ENCODE measurements at regions not wholly inside any gene's neighbourhood (a gene's known extent, or its start where the extent isn't known, plus 50 kb on each side); places are given as distances from the start of the nearest gene placed in this dataset.

- ChIA-PET POLR2A (no interaction called here), CTCF (ENCODE audit: low intra/inter-chr PET ratio, low total read pairs) (no interaction called here)
- Histone ChIP-seq H3K27ac (ENCODE audit: extremely low read length, insufficient read depth, low read length) (no peak overlapping the region), H4K20me1 (ENCODE audit: insufficient read depth, low read length) (no peaks in the 10 kb centered on the region), H2AFZ (ENCODE audit: low read length) (no peak overlapping the region), H3K4me1 (ENCODE audit: insufficient read depth, low read length) (peaks cover 15% of the 10 kb centered on the region), H3K4me2 (ENCODE audit: low read depth, low read length) (no peak overlapping the region), H3K27me3 (ENCODE audit: control insufficient read depth in 1 of 2, insufficient read depth in 2 of 2, low read length in 2 of 2) (peaks cover 0 to 7% of the 10 kb centered on the region in 2 experiments; a peak in 2 of 5 replicates), H3K9me3 (ENCODE audit: low read length) (peaks cover 12% of the 10 kb centered on the region), H3K79me2 (ENCODE audit: insufficient read depth, low read length) (no peaks in the 10 kb centered on the region), H3K4me3 (replicated peaks in 1 of 3; ENCODE audit: insufficient read depth in 1 of 3, low read depth in 2 of 3, low read length in 3 of 3) (no peak overlapping the region), H3K36me3 (replicated peaks in 1 of 2; ENCODE audit: control insufficient read depth in 1 of 2, insufficient read depth in 2 of 2, low read length in 2 of 2) (no peaks in the 10 kb centered on the region), H3K9ac (ENCODE audit: insufficient read depth, low read depth, low read length) (no peak overlapping the region)
- TF ChIP-seq PHF20 (CRISPR knock-in tag; IDR thresholded peaks at IDR 0.05): no peak
- TF ChIP-seq, protein P1, sequence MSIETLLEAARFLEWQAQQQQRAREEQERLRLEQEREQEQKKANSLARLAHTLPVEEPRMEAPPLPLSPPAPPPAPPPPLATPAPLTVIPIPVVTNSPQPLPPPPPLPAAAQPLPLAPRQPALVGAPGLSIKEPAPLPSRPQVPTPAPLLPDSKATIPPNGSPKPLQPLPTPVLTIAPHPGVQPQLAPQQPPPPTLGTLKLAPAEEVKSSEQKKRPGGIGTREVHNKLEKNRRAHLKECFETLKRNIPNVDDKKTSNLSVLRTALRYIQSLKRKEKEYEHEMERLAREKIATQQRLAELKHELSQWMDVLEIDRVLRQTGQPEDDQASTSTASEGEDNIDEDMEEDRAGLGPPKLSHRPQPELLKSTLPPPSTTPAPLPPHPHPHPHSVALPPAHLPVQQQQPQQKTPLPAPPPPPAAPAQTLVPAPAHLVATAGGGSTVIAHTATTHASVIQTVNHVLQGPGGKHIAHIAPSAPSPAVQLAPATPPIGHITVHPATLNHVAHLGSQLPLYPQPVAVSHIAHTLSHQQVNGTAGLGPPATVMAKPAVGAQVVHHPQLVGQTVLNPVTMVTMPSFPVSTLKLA (IDR thresholded peaks at IDR 0.05): peak; percentile 79
- 35% methylated on average over 3 of the region's 3 CpGs for WGBS (ENCODE audit: low lambda C conversion rate)
- no TSS peak for BruUV-seq (replicated peaks)
- FAIRE-seq: no peak
- intact Hi-C loops (cut with micrococcal nuclease; ENCODE audit: unreplicated experiment) (no loop called here), in situ Hi-C loops (cut with HindIII; ENCODE audit: extremely low pct_ligation_motif_present, low pct_unique_long_range_greater_than_20kb) (no loop called here)
- DNase-seq (ENCODE audit: low spot score): no peak
- ATAC-seq: no peak
Observed at GRCh38 chr4:38195486-38195885, 235.3 kb downstream of the PTTG2 start.

DNA sequence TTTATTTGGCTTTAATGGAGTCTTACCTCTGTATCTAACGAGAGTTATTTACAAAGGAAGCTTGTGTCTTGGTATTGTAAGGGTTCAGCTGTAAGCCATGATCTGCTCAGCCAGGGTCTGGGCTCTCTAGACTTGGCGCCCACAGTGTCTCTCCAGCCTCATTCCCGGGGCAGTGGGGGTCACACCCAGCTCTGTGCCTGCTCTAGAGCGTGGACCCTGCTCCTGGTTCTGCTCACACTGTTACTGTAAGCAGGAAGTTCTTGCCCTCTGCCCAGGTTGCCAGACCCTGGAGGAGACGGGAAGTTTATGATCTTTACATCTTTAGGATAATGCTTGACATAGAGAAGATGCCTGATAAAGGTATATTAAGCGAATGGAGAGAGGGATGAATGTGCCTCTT is 235.7 kb downstream of the PTTG2 start:
- H3K9me3 ChIP-seq (ENCODE audit: low read length): peaks cover 12% of the 10 kb centered on the region
- no peak overlapping the region for H3K9ac ChIP-seq (ENCODE audit: insufficient read depth, low read depth, low read length)
- peaks cover 0 to 7% of the 10 kb centered on the region in 2 experiments; a peak in 2 of 5 replicates for H3K27me3 ChIP-seq (ENCODE audit: control insufficient read depth in 1 of 2, insufficient read depth in 2 of 2, low read length in 2 of 2)
- H2AFZ ChIP-seq (ENCODE audit: low read length): no peak overlapping the region
- 39% methylated on average over 5 of the region's 6 CpGs for WGBS (ENCODE audit: low lambda C conversion rate)
- no peak overlapping the region for H3K27ac ChIP-seq (ENCODE audit: extremely low read length, insufficient read depth, low read length)
- no peaks in the 10 kb centered on the region for H4K20me1 ChIP-seq (ENCODE audit: insufficient read depth, low read length)
- H3K36me3 ChIP-seq (replicated peaks in 1 of 2; ENCODE audit: control insufficient read depth in 1 of 2, insufficient read depth in 2 of 2, low read length in 2 of 2): no peaks in the 10 kb centered on the region
- DNase-seq (ENCODE audit: low spot score) (no peak), FAIRE-seq (no peak), ATAC-seq (no peak)
- in situ Hi-C loops (cut with HindIII; ENCODE audit: extremely low pct_ligation_motif_present, low pct_unique_long_range_greater_than_20kb): no loop called here
- H3K4me2 ChIP-seq (ENCODE audit: low read depth, low read length): no peak overlapping the region
- H3K79me2 ChIP-seq (ENCODE audit: insufficient read depth, low read length): no peaks in the 10 kb centered on the region
- POLR2A ChIA-PET: no interaction called here
- no peak overlapping the region for H3K4me3 ChIP-seq (replicated peaks in 1 of 3; ENCODE audit: insufficient read depth in 1 of 3, low read depth in 2 of 3, low read length in 3 of 3)
- H3K4me1 ChIP-seq (ENCODE audit: insufficient read depth, low read length): peaks cover 11% of the 10 kb centered on the region; the same call in 1 of the 2 replicates
- BruUV-seq (replicated peaks): no TSS peak
- CTCF ChIA-PET (ENCODE audit: low intra/inter-chr PET ratio, low total read pairs): no interaction called here
- intact Hi-C loops (cut with micrococcal nuclease; ENCODE audit: unreplicated experiment): no loop called here
- TF ChIP-seq FOXA1 (IDR thresholded peaks at IDR 0.05) (no peak), FOXA1 (CRISPR knock-in tag; IDR thresholded peaks at IDR 0.05) (no peak), ZNF841 (CRISPR knock-in tag; IDR thresholded peaks at IDR 0.05; ENCODE audit: borderline replicate concordance) (no peak), MAFF (IDR thresholded peaks at IDR 0.05; ENCODE audit: low read depth, low read length) (no peak), MIXL1 (CRISPR knock-in tag; IDR thresholded peaks at IDR 0.05) (no peak), RERE (CRISPR knock-in tag; IDR thresholded peaks at IDR 0.05; ENCODE audit: low read depth) (no peak), ZNF768 (CRISPR knock-in tag; IDR thresholded peaks at IDR 0.05) (no peak)
- TF ChIP-seq, protein P2, sequence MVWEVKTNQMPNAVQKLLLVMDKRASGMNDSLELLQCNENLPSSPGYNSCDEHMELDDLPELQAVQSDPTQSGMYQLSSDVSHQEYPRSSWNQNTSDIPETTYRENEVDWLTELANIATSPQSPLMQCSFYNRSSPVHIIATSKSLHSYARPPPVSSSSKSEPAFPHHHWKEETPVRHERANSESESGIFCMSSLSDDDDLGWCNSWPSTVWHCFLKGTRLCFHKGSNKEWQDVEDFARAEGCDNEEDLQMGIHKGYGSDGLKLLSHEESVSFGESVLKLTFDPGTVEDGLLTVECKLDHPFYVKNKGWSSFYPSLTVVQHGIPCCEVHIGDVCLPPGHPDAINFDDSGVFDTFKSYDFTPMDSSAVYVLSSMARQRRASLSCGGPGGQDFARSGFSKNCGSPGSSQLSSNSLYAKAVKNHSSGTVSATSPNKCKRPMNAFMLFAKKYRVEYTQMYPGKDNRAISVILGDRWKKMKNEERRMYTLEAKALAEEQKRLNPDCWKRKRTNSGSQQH (CRISPR knock-in tag; IDR thresholded peaks at IDR 0.05; ENCODE audit: low read depth): no peak
